Astrocyte (in vitro differentiated cells and primary cell): ENCODE measurements at regions not wholly inside any gene's neighbourhood (a gene's known extent, or its start where the extent isn't known, plus 50 kb on each side); places are given as distances from the start of the nearest gene placed in this dataset.

Experiments
- EZH2 ChIP-seq: IDR thresholded peaks from 2 replicates; pipeline ENCODE4 v1.6.1; 2012; ENCODE audit warnings: mild to moderate bottlenecking, low read length, inconsistent platforms; ENCODE audit not compliant: insufficient read depth
- TF ChIP-seq, protein P1 (sequence below): IDR thresholded peaks from 2 replicates; pipeline ENCODE4 v1.5.1; 2011; ENCODE audit warnings: low read depth, mild to moderate bottlenecking, inconsistent platforms, low read length, moderate library complexity; ENCODE audit not compliant: insufficient read depth

DNA sequence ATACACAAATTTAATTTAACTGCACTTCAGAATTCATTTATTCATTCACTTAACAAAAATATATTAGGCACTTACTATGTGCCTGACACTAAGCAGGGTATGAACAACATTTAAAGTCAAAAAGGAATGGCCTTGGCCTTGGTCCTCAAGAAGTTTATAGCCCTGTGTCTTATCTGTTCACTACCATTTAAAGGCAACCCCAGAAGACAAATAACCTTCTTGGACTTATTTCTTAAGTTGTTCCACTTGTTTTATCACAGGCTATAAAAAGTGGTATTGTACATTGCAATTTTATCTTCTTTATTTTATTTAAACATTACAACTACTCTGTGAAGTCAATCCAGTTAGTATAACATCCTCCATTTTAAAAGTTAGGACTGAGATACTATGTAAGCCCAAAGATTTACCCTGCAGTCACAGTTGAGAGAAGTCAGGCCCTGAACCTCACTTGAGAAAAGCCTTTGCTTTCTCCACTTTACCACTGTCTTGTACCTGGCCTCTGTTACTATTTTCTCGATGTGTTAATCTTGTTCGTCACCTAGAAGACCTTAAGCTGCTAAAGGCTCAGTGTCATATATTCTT lies 305.6 kb upstream of the DIPK2B start:
- TF ChIP-seq, protein P1, sequence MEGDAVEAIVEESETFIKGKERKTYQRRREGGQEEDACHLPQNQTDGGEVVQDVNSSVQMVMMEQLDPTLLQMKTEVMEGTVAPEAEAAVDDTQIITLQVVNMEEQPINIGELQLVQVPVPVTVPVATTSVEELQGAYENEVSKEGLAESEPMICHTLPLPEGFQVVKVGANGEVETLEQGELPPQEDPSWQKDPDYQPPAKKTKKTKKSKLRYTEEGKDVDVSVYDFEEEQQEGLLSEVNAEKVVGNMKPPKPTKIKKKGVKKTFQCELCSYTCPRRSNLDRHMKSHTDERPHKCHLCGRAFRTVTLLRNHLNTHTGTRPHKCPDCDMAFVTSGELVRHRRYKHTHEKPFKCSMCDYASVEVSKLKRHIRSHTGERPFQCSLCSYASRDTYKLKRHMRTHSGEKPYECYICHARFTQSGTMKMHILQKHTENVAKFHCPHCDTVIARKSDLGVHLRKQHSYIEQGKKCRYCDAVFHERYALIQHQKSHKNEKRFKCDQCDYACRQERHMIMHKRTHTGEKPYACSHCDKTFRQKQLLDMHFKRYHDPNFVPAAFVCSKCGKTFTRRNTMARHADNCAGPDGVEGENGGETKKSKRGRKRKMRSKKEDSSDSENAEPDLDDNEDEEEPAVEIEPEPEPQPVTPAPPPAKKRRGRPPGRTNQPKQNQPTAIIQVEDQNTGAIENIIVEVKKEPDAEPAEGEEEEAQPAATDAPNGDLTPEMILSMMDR: no peak
- no peak for TF ChIP-seq EZH2
